ENCODE measurements at regions not wholly inside any gene's neighbourhood (a gene's known extent, or its start where the extent isn't known, plus 50 kb on each side); places are given as distances from the start of the nearest gene placed in this dataset.

DNA sequence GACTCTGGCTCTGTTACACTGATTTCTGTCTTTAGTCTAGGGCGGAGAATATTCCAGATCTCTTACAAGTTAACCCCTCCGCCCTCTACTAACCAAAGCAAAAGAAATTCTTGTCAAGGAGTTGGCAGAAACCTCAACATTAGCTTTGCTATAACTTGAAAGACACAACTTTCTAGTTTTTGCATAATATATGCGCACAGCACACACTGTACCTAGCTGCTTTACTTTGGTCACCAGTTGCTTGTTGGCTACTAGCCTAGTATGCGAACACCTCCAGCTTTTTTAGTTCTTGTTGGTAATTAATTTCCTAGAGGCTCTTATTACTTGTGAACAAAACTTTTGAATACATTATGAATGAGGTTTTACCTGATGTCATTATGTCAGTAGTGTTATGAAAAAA lies 348.8 kb upstream of the C2CD4B start:
- TF ChIP-seq, protein P1, sequence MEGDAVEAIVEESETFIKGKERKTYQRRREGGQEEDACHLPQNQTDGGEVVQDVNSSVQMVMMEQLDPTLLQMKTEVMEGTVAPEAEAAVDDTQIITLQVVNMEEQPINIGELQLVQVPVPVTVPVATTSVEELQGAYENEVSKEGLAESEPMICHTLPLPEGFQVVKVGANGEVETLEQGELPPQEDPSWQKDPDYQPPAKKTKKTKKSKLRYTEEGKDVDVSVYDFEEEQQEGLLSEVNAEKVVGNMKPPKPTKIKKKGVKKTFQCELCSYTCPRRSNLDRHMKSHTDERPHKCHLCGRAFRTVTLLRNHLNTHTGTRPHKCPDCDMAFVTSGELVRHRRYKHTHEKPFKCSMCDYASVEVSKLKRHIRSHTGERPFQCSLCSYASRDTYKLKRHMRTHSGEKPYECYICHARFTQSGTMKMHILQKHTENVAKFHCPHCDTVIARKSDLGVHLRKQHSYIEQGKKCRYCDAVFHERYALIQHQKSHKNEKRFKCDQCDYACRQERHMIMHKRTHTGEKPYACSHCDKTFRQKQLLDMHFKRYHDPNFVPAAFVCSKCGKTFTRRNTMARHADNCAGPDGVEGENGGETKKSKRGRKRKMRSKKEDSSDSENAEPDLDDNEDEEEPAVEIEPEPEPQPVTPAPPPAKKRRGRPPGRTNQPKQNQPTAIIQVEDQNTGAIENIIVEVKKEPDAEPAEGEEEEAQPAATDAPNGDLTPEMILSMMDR (IDR thresholded peaks at IDR 0.05; ENCODE audit: poor library complexity), result no peak
- no peak for TF ChIP-seq EZH2phosphoT487 (IDR thresholded peaks at IDR 0.05; ENCODE audit: low read depth, severe bottlenecking, unreplicated experiment)
